GM18520 (cell line): ENCODE measurements at regions not wholly inside any gene's neighbourhood (a gene's known extent, or its start where the extent isn't known, plus 50 kb on each side); places are given as distances from the start of the nearest gene placed in this dataset.

Experiments
- ATAC-seq: cut with Tn5 transposase; IDR thresholded peaks from one replicate; pipeline ENCODE4 v1.9.1; 2021; ENCODE audit not compliant: unreplicated experiment

- no peak for ATAC-seq
Observed at GRCh38 chr20:24718277-24718676, 230.8 kb upstream of the CST7 start.

GRCh38 chr20:24718696-24719095 lies 230.4 kb upstream of the CST7 start:
- ATAC-seq, result no peak

GRCh38 chr20:24720957-24721356 lies 228.1 kb upstream of the CST7 start:
- ATAC-seq, result no peak

GRCh38 chr20:24721891-24722568 lies 227.0 kb upstream of the CST7 start:
- ATAC-seq, result no peak

- ATAC-seq, result no peak
Observed at GRCh38 chr20:24722586-24722985, 226.5 kb upstream of the CST7 start.

- no peak for ATAC-seq
Observed at GRCh38 chr20:24723186-24723585, 225.9 kb upstream of the CST7 start.

- no peak for ATAC-seq
Observed at GRCh38 chr20:24723647-24724352, 225.3 kb upstream of the CST7 start.

- no peak for ATAC-seq
Observed at GRCh38 chr20:24724982-24725533, 224.0 kb upstream of the CST7 start.

- ATAC-seq, result no peak
Observed at GRCh38 chr20:24727795-24728194, 221.3 kb upstream of the CST7 start.

- ATAC-seq, result no peak
Observed at GRCh38 chr20:24729896-24730605, 219.0 kb upstream of the CST7 start.

GRCh38 chr20:24730750-24731149 lies 218.3 kb upstream of the CST7 start:
- ATAC-seq, result no peak

GRCh38 chr20:24731312-24731711 lies 217.8 kb upstream of the CST7 start:
- ATAC-seq, result no peak

GRCh38 chr20:24732076-24732475 lies 217.0 kb upstream of the CST7 start:
- no peak for ATAC-seq

GRCh38 chr20:24732599-24732998 lies 216.5 kb upstream of the CST7 start:
- ATAC-seq, result no peak

- ATAC-seq, result no peak
Observed at GRCh38 chr20:24733416-24733815, 215.7 kb upstream of the CST7 start.

- no peak for ATAC-seq
Observed at GRCh38 chr20:24734139-24734538, 214.9 kb upstream of the CST7 start.

- ATAC-seq, result no peak
Observed at GRCh38 chr20:24735263-24735662, 213.8 kb upstream of the CST7 start.

GRCh38 chr20:24736131-24736843 lies 212.8 kb upstream of the CST7 start:
- no peak for ATAC-seq

GRCh38 chr20:24736844-24737211 lies 212.2 kb upstream of the CST7 start:
- no peak for ATAC-seq

GRCh38 chr20:24737212-24737850 lies 211.7 kb upstream of the CST7 start:
- no peak for ATAC-seq
